ENCODE measurements at regions not wholly inside any gene's neighbourhood (a gene's known extent, or its start where the extent isn't known, plus 50 kb on each side); places are given as distances from the start of the nearest gene placed in this dataset.

GRCh38 chr2:198702796-198703195 is 754.9 kb downstream of the SATB2 start:
- DNase-seq (ENCODE audit: low read depth) = no peak

- no peak for DNase-seq (ENCODE audit: low read depth)
Measured at GRCh38 chr2:198701481-198701880, 756.3 kb downstream of the SATB2 start.

- DNase-seq (ENCODE audit: low read depth) = no peak
Measured at GRCh38 chr2:198700319-198700718, 757.4 kb downstream of the SATB2 start.

DNA sequence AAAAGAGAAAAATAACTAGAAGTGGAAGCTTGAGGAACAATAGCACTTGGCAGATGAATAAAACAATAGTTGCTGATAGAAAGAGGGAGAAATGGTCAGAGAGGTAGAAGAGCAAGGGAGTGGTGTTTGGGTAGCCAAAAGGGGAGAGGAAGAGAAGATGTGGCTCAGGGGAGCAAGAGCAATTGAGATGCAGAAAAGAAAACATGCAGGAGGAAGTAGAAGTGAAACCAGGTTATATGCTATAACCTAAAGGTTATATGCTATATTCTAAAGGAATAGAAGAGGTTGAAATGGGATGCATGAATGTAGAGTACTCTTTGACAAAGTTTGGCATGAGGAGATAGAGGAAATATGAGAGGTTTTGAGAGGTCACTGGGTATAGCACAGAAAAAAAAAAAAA is 759.5 kb downstream of the SATB2 start:
- DNase-seq (ENCODE audit: low read depth) = no peak

DNA sequence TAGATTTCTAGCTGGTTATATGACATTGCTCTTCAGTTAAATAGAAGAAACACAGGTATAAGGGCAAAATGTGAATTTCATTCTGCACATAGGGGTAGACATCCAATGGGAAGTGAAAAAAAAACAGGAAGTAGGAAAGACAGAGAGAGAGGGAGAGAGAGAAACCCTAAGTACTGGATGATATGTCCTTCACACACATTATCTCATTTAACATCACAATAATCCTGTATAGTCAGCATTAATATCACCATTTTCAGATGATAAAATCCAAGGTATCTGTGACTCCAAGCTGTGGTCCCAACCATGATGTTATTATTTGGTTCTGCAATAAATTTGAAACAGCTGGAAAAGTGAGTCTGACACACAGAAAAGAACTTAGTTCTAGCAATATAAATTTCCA is 759.9 kb downstream of the SATB2 start:
- DNase-seq (ENCODE audit: low read depth) = no peak

DNA sequence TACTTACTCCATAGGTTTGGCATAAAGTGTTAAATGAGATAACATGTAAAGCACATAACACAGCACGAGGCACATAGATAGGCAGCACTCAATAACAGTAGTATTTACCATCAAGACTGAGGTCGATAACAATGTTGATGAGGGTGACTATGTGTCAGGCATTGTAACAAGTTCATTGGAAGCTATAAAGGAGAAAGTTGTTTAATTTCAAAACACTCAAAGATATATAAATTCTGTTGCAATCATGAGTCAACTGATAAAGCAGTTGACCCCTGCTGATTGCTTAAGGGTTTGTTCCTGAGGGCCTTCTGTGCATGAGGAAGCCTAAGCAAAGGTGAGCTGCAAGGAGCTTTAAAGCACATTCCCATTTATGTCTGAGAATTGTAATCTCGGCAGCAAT is 760.5 kb downstream of the SATB2 start:
- no peak for DNase-seq (ENCODE audit: low read depth)

DNA sequence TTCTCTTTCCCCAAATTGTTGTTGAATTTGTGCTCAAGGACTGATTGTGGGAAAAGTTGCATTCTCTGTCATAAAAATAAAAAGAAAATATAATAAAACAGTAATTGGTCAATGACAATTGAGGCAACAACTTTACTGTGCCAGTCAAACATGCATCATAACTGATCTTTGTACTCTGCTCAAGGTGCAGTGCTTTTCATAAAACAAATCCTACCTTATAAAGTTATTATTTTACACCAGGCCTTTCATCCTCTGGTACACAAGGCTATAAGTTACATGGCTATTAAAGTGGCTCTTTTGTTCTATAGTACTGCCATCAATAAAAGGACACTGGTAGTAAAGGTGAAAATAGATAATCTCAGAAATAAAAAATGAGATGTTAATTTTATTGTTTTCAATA is 761.9 kb downstream of the SATB2 start:
- no peak for DNase-seq (ENCODE audit: low read depth)

DNA sequence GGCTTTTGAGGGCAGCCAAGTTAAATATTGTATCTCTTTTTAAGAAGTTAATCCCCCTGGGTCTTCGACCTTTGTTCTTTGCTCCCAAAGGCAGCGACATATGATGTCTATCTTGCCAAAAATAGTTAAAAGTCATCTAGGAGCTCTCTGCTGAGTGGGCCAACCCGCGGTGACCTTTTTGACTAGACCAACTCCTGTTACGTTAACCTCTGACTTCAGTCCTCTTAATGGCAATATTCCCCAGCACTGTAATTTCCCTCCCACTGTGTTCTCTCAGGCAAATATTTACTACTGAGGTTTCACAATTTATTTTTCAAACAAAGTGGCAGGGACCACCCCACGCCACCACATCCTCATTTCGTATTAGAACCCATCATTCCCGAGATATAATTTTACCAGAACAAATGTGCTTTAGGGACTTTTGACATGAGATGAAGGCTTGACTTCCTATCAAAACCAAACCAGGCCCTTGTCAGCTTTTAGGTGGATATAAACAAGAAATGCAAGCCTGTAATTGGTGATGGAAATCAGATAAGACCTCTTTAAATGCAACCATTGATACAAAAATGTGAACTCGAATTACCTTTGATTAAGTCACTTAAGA is 764.7 kb downstream of the SATB2 start:
- no peak for DNase-seq (ENCODE audit: low read depth)

DNA sequence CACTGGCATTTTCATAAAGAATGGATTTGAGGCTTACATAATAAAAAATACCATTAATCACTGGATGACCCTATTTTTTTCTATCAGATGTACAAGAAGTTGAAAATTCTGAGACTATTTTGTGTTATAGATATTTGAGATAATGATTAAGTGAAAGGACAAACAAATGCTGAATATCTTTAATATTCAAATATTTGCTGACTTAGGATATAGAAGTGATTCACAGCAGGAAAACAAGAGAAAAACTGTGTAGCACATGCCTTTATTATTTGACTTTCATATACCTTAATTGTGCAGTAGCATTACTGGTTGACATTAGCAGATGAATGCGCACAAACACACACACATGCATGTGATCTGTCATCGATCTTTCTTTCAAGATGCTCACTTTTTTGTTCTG is 766.5 kb downstream of the SATB2 start:
- DNase-seq (ENCODE audit: low read depth) = no peak

DNA sequence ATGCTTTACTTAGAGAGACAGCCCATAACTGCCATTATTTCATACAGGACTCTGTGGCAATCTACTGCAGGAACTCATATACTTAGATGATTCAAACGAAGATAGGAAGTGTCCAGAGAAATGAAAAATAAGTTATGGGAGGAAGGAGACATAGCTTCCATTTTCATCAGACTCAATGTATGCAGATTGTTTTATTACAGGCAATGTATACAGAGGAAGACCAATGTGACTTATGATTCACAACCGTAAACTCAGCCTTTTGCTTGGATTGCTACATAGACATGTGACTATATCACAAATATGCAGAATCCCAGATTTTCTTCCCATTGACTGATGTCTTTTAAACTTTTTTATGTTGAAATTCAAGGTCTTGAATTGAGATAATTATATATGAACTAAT is 793.4 kb downstream of the SATB2 start:
- no peak for DNase-seq (ENCODE audit: low read depth)

DNA sequence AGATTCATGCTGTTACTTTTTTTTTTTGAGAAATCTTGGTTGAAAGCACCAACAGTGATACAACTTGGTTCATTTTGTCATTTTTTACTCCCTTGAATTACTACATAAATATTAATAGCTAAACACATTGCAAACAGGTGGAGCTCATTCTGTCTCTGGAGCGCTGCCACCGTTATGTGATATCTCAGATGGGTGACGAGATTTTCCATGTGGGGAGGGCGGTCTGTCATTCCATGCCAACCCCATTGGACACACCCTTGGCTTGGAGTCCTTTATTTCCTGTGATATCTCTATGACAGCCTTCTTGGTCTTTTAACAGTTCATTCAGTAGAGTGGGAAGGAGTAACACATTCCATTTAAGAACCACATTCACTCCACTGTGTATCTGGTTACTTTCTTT is 794.8 kb downstream of the SATB2 start:
- DNase-seq (ENCODE audit: low read depth) = no peak

GRCh38 chr2:198660501-198660900 is 797.2 kb downstream of the SATB2 start:
- DNase-seq (ENCODE audit: low read depth) = no peak

DNA sequence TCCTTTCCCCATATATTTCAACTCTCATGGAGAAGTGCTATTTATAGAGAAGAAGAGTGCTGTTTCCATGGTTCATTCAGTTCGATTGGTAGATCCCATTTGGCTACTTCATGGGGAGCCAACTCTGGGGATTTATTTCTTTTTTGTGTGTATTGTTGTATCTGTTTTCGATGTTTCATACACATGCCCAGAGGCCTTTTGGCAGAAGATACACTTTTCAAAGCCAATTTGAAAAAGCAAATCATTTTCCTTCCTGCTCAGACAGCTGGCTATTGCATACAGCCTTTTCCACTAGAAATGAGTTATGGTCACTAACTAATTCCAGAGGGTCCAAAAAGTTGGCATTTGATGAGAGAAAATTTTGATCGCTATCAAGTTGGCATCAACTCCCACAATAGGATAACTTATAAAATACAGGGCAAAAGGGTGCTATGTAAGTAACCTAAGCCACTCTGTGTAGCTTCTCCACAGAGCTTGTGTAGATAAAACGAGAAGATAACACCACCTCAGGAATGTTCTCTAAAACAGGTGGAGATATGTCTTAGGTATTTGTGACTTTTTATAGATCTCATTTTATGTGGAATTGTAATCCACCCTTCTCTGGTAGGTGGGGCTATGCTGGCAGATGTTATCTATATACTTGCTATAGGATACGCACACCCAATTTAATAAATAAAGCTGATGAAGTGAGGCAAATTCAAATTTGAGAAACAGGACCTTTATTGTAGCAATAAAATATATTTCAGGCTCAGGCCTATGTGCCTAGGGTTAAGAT is 798.5 kb downstream of the SATB2 start:
- DNase-seq (ENCODE audit: low read depth) = no peak

- no peak for DNase-seq (ENCODE audit: low read depth)
Measured at GRCh38 chr2:198657512-198658121, 800.1 kb downstream of the SATB2 start.

GRCh38 chr2:198656869-198657268 is 800.9 kb downstream of the SATB2 start:
- DNase-seq (ENCODE audit: low read depth) = no peak

DNA sequence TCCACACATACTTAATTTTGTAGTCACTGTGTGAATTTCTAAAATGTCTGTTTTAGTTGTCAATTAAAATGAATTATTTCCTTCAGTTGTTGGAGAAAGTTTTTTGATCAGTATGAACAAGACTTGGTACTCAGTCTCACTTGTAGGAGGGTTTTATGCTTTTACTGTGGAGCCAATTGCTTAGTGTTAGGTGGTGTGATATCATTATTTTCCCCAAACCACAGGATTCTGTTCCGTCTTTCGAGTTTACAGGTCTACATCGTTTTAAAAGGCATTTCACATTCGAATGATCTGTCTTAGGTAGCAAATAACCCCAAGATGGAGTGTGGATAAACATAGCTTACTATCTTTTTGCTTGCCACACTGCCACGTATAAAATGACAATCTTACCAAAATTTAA is 803.1 kb downstream of the SATB2 start:
- DNase-seq (ENCODE audit: low read depth) = no peak

- no peak for DNase-seq (ENCODE audit: low read depth)
Measured at GRCh38 chr2:198653311-198653710, 804.4 kb downstream of the SATB2 start.

DNA sequence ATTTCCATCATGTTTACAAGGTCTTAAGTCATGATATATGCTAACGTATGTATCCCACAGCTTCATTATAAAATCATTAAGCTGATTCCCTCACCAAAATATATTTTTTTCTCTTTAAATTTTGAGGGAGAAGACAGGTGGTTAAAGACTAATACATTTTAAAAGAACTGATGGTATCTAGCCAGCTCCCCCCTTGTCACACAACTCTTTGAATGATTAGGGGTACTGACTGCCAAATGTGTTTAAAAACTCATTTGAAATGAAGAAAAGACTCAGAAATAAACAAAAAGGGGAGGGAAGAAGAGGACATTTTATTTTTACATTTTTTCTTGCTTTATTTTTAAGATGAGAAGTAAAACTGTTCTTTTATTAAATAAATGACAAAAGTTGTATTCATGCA is 805.3 kb downstream of the SATB2 start:
- DNase-seq (ENCODE audit: low read depth) = no peak

- DNase-seq (ENCODE audit: low read depth) = no peak
Measured at GRCh38 chr2:198645816-198646215, 811.9 kb downstream of the SATB2 start.

- no peak for DNase-seq (ENCODE audit: low read depth)
Measured at GRCh38 chr2:198641161-198641560, 816.6 kb downstream of the SATB2 start.

DNA sequence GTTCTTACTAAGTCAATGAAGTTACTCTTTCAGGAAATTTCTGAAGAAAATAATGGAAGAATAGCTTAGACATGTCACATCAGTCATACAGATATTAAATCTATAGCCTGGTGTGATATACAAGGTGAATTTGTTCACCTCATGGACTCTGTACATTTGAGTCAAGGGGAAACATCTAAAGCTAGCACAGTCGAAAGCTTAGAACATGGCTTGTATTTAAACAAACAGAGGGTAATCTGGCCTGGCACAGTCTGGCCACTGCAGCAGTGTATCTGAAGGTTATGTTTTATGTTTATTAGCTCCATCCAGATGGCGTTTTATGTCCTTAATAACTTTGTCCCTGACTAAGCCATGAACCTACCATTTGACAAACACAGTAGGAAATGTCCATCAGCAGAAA is 817.3 kb downstream of the SATB2 start:
- no peak for DNase-seq (ENCODE audit: low read depth)

DNA sequence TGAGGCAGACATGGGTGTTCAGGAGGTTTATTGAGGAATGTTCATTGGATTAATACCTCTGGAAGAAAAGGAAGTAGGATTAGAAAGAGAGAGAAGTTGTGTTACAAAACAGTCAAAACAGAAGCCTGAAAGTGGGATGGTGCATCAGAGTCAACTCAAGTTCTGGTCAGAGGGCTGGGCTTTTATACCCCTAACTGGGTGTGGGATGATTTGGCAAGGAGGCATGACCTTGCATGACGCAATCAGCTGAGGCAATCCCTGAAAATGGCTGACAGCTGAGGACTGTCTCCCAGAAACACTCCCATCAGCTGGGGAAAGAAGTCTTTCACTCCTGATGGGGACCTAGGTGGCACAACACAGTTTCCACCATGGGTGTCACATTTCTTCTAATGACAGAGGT is 818.2 kb downstream of the SATB2 start:
- DNase-seq (ENCODE audit: low read depth) = no peak

DNA sequence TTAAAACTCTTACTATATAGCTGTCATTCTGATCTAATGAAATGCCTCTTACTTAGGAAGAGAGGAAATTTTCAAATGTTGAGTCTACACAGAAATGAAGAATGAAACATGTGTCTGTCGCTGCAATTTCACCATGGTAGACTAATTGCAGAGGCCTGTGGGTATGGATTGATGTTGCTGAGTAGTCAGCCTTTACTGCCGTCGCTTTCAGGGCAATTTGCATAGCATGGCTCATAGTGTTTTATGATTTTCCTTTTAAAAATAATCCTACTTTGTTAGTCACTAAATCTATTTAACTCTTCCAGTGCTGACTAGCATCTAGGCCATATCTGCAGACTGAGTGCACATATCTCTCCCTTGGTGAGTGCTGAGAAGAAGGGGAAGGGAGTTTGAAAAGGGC is 819.2 kb downstream of the SATB2 start:
- DNase-seq (ENCODE audit: low read depth) = no peak

- no peak for DNase-seq (ENCODE audit: low read depth)
Measured at GRCh38 chr2:198630384-198630783, 826.0 kb downstream of the PLCL1 start.
